ENCODE measurements at regions not wholly inside any gene's neighbourhood (a gene's known extent, or its start where the extent isn't known, plus 50 kb on each side); places are given as distances from the start of the nearest gene placed in this dataset.
"Not testable (repeated sequence)": the region's sequence is repeated elsewhere in the genome, so short reads cannot be mapped to it uniquely, and the experiment has no call there.

- no peaks in the 10 kb centered on the region for H4K20me1 ChIP-seq
- no peak overlapping the region for H3K4me2 ChIP-seq
- no peaks in the 10 kb centered on the region for H3K4me1 ChIP-seq
- H3K9me3 ChIP-seq (replicated peaks in 1 of 11), result peaks cover 22 to 32% (median 28%) of the 10 kb centered on the region in 11 experiments
- H3K27ac ChIP-seq, result no peak overlapping the region
- no peak for TF ChIP-seq Cebpa-rat (IDR thresholded peaks at IDR 0.05)
- H3K27me3 ChIP-seq, result no peaks in the 10 kb centered on the region
- no peak overlapping the region for H3K9ac ChIP-seq
- no peaks in the 10 kb centered on the region for H3K36me3 ChIP-seq
- no peak overlapping the region for H3K4me3 ChIP-seq
These were observed 129.9 kb upstream of the TMEM260 start for GRCh38 chr14:56449670-56450213.

- no peaks in the 10 kb centered on the region for H4K20me1 ChIP-seq
- TF ChIP-seq Cebpa-rat (IDR thresholded peaks at IDR 0.05), result no peak
- no peaks in the 10 kb centered on the region for H3K36me3 ChIP-seq
- H3K27me3 ChIP-seq, result no peaks in the 10 kb centered on the region
- no peak overlapping the region for H3K4me2 ChIP-seq
- H3K4me3 ChIP-seq, result no peak overlapping the region
- H3K9ac ChIP-seq, result no peak overlapping the region
- H3K27ac ChIP-seq, result no peak overlapping the region
- H3K4me1 ChIP-seq, result no peaks in the 10 kb centered on the region
- H3K9me3 ChIP-seq (replicated peaks in 1 of 11), result peaks cover 19 to 35% (median 25%) of the 10 kb centered on the region in 11 experiments
These were observed 126.7 kb upstream of the TMEM260 start for GRCh38 chr14:56452940-56453339.

GRCh38 chr14:56454680-56455079 lies 124.9 kb upstream of the TMEM260 start:
- H3K4me1 ChIP-seq, H3K9ac ChIP-seq, H3K27ac ChIP-seq, H3K4me3 ChIP-seq, H3K4me2 ChIP-seq, H3K36me3 ChIP-seq, H3K27me3 ChIP-seq, H4K20me1 ChIP-seq: not testable (repeated sequence)
- H3K9me3 ChIP-seq (replicated peaks in 1 of 11), result peaks cover 6 to 18% (median 12%) of the 10 kb centered on the region in 11 experiments; a peak in 19 of 22 replicates

GRCh38 chr14:56460469-56460868 lies 119.1 kb upstream of the TMEM260 start:
- Histone ChIP-seq H3K4me2 (no peak overlapping the region), H4K20me1 (no peaks in the 10 kb centered on the region), H3K4me3 (no peak overlapping the region), H3K9ac (no peak overlapping the region), H3K27me3 (no peaks in the 10 kb centered on the region), H3K27ac (no peak overlapping the region), H3K36me3 (no peaks in the 10 kb centered on the region), H3K4me1 (no peaks in the 10 kb centered on the region), H3K9me3 (replicated peaks in 1 of 11) (peaks cover 0 to 10% (median 4%) of the 10 kb centered on the region in 11 experiments; a peak in 11 of 22 replicates)
- no peak for TF ChIP-seq Cebpa-rat (IDR thresholded peaks at IDR 0.05)

GRCh38 chr14:56461276-56462275 lies 118.0 kb upstream of the TMEM260 start:
- no peak for TF ChIP-seq Cebpa-rat (IDR thresholded peaks at IDR 0.05)

GRCh38 chr14:56463271-56463890 lies 116.2 kb upstream of the TMEM260 start:
- TF ChIP-seq Cebpa-rat (IDR thresholded peaks at IDR 0.05), result no peak

More at GRCh38 chr14:56461276-56462275, 118.0 kb upstream of the TMEM260 start:
- no peaks in the 10 kb centered on the region for H3K4me1 ChIP-seq
- H3K27me3 ChIP-seq, result no peaks in the 10 kb centered on the region
- no peak overlapping the region for H3K4me3 ChIP-seq
- H3K27ac ChIP-seq, result no peak overlapping the region
- no peaks in the 10 kb centered on the region for H4K20me1 ChIP-seq
- no peaks in the 10 kb centered on the region for H3K36me3 ChIP-seq
- no peak overlapping the region for H3K4me2 ChIP-seq
- H3K9ac ChIP-seq, result no peak overlapping the region
- H3K9me3 ChIP-seq (replicated peaks in 1 of 11), result peaks cover 0 to 5% (median 4%) of the 10 kb centered on the region in 11 experiments; a peak in 10 of 22 replicates

GRCh38 chr14:56471056-56471455 lies 108.5 kb upstream of the TMEM260 start:
- H3K27me3 ChIP-seq, result no peaks in the 10 kb centered on the region

More at GRCh38 chr14:56463271-56463890, 116.2 kb upstream of the TMEM260 start:
- no peak overlapping the region for H3K9ac ChIP-seq
- no peaks in the 10 kb centered on the region for H3K4me1 ChIP-seq
- H3K36me3 ChIP-seq, result no peaks in the 10 kb centered on the region
- H3K27ac ChIP-seq, result no peak overlapping the region
- H3K4me2 ChIP-seq, result no peak overlapping the region
- peaks cover 0 to 5% (median 4%) of the 10 kb centered on the region in 11 experiments; a peak in 10 of 22 replicates for H3K9me3 ChIP-seq (replicated peaks in 1 of 11)
- H3K27me3 ChIP-seq, result no peaks in the 10 kb centered on the region
- no peak overlapping the region for H3K4me3 ChIP-seq
- no peaks in the 10 kb centered on the region for H4K20me1 ChIP-seq

GRCh38 chr14:56474419-56475022 lies 105.1 kb upstream of the TMEM260 start:
- no peaks in the 10 kb centered on the region for H3K36me3 ChIP-seq
- peaks cover 0 to 5% (median 2%) of the 10 kb centered on the region in 11 experiments; a peak in 7 of 22 replicates for H3K9me3 ChIP-seq (replicated peaks in 1 of 11)
- H3K4me2 ChIP-seq, result no peak overlapping the region
- no peaks in the 10 kb centered on the region for H3K27me3 ChIP-seq
- no peak overlapping the region for H3K9ac ChIP-seq
- H4K20me1 ChIP-seq, result peaks cover 0 to 4% (median 0%) of the 10 kb centered on the region in 11 experiments; a peak in 1 of 22 replicates
- H3K27ac ChIP-seq, result no peak overlapping the region
- 0 out of 20 replicates have a peak, but pooled peaks cover 0 to 4% (median 0%) of the 10 kb centered on the region in 10 experiments for H3K4me1 ChIP-seq
- H3K4me3 ChIP-seq, result no peak overlapping the region
- no peak for TF ChIP-seq Cebpa-rat (IDR thresholded peaks at IDR 0.05)

More at GRCh38 chr14:56471056-56471455, 108.5 kb upstream of the TMEM260 start:
- H3K27ac ChIP-seq, result no peak overlapping the region
- peaks cover 0 to 4% (median 0%) of the 10 kb centered on the region in 11 experiments; a peak in 1 of 22 replicates for H4K20me1 ChIP-seq
- no peak for TF ChIP-seq Cebpa-rat (IDR thresholded peaks at IDR 0.05)
- peaks cover 0 to 12% (median 6%) of the 10 kb centered on the region in 11 experiments; a peak in 7 of 22 replicates for H3K9me3 ChIP-seq (replicated peaks in 1 of 11)
- H3K4me1 ChIP-seq, result no peaks in the 10 kb centered on the region
- no peak overlapping the region for H3K4me3 ChIP-seq
- no peak overlapping the region for H3K9ac ChIP-seq
- no peaks in the 10 kb centered on the region for H3K36me3 ChIP-seq
- H3K4me2 ChIP-seq, result no peak overlapping the region

All from BLaER1 treated with 17β-estradiol and CSF1 and Interleukin-3, amounts not matched to agents 10 nM and 100 nM (cell line).